Liver (tissue), 8 donors: ENCODE measurements at regions not wholly inside any gene's neighbourhood (a gene's known extent, or its start where the extent isn't known, plus 50 kb on each side); places are given as distances from the start of the nearest gene placed in this dataset.

Experiments
- DNase-seq: peaks from one replicate; pipeline ENCODE4 v3.0.0-alpha.2; 2017; ENCODE audit warnings: low spot score
- H3K27ac ChIP-seq, 2 donors: one replicate each; pipeline ENCODE4 v1.7.0; 2013; ENCODE audit warnings: inconsistent platforms in 2 of 2, low read length in 2 of 2, control low read depth in 1 of 2, low read depth in 1 of 2, mild to moderate bottlenecking in 1 of 2
- H3K27me3 ChIP-seq, 4 donors: one replicate each; pipeline versions ENCODE4 v1.6.1 to v1.7.0; 2013; ENCODE audit warnings: low read length in 3 of 4, inconsistent platforms in 1 of 4, mild to moderate bottlenecking in 1 of 4, moderate library complexity in 1 of 4; ENCODE audit not compliant: control insufficient read depth in 4 of 4, insufficient read depth in 4 of 4
- H3K36me3 ChIP-seq, 4 donors: one replicate each; pipeline versions ENCODE4 v1.6.1 to v1.7.0; 2013; ENCODE audit warnings: low read length in 3 of 4, mild to moderate bottlenecking in 3 of 4, low read depth in 1 of 4, moderate library complexity in 1 of 4; ENCODE audit not compliant: control insufficient read depth in 4 of 4, insufficient read depth in 3 of 4
- H3K4me1 ChIP-seq, 4 donors: one replicate each; pipeline versions ENCODE4 v1.6.1 to v1.7.0; 2013; ENCODE audit warnings: low read length in 3 of 4, mild to moderate bottlenecking in 3 of 4, moderate library complexity in 1 of 4; ENCODE audit not compliant: control insufficient read depth in 4 of 4, insufficient read depth in 4 of 4
- H3K4me3 ChIP-seq, 3 donors: one replicate each; pipeline versions ENCODE4 v1.6.1 to v1.7.0; 2013; ENCODE audit warnings: low read length in 3 of 3, control low read depth in 1 of 3, low read depth in 1 of 3, mild to moderate bottlenecking in 1 of 3
- H3K9ac ChIP-seq, 2 donors: one replicate each; pipeline ENCODE4 v1.7.0; 2013; ENCODE audit warnings: low read length in 2 of 2, mild to moderate bottlenecking in 2 of 2, moderate library complexity in 2 of 2, control low read depth in 1 of 2, low read depth in 1 of 2
- H3K9me3 ChIP-seq, 4 donors: one replicate each; pipeline versions ENCODE4 v1.6.1 to v1.7.0; 2013; ENCODE audit warnings: low read length in 3 of 4; ENCODE audit not compliant: control insufficient read depth in 4 of 4
- EGR1 ChIP-seq, 2 donors: IDR thresholded peaks; 2 replicates each; pipeline ENCODE4 v1.6.1; 2016 to 2018; ENCODE audit warnings: antibody characterized with exemption in 2 of 2, low read depth in 2 of 2
- FOXA1 ChIP-seq: IDR thresholded peaks from 2 replicates; pipeline ENCODE4 v1.6.1; 2016; ENCODE audit warnings: antibody characterized with exemption
- FOXA2 ChIP-seq: IDR thresholded peaks from 2 replicates; pipeline ENCODE4 v1.6.1; 2016; ENCODE audit warnings: antibody characterized with exemption
- GABPA ChIP-seq, 2 donors: IDR thresholded peaks in 1 of 2; conservative IDR thresholded peaks in 1 of 2; 2 replicates each; pipeline ENCODE4 v1.6.1; 2016; ENCODE audit warnings: antibody characterized with exemption in 2 of 2, mild to moderate bottlenecking in 1 of 2, moderate library complexity in 1 of 2
- HNF4A ChIP-seq, 2 donors: conservative IDR thresholded peaks; 2 replicates each; pipeline ENCODE4 v1.6.1; 2016; ENCODE audit warnings: antibody characterized with exemption in 2 of 2, mild to moderate bottlenecking in 2 of 2
- HNF4G ChIP-seq: IDR thresholded peaks from 2 replicates; pipeline ENCODE4 v1.6.1; 2016; ENCODE audit warnings: antibody characterized with exemption
- JUND ChIP-seq, 2 donors: IDR thresholded peaks; 2 replicates each; pipeline ENCODE4 v1.6.1; 2016; ENCODE audit warnings: antibody characterized with exemption in 2 of 2
- NR2F2 ChIP-seq: IDR thresholded peaks from 2 replicates; pipeline ENCODE4 v1.6.1; 2016; ENCODE audit warnings: antibody characterized with exemption
- RAD21 ChIP-seq, 2 donors: IDR thresholded peaks; 2 replicates each; pipeline ENCODE4 v1.6.1; 2016; ENCODE audit warnings: antibody characterized with exemption in 2 of 2, mild to moderate bottlenecking in 2 of 2
- RXRA ChIP-seq, 2 donors: IDR thresholded peaks; 2 replicates each; pipeline ENCODE4 v1.6.1; 2017 to 2018; ENCODE audit warnings: antibody characterized with exemption in 2 of 2, mild to moderate bottlenecking in 1 of 2
- SP1 ChIP-seq: IDR thresholded peaks from 2 replicates; pipeline ENCODE4 v1.6.1; 2018; ENCODE audit warnings: antibody characterized with exemption, mild to moderate bottlenecking
- TAF1 ChIP-seq: conservative IDR thresholded peaks from 2 replicates; pipeline ENCODE4 v1.6.1; 2016; ENCODE audit warnings: antibody characterized with exemption, mild to moderate bottlenecking
- YY1 ChIP-seq: IDR thresholded peaks from 2 replicates; pipeline ENCODE4 v1.6.1; 2016; ENCODE audit warnings: antibody characterized with exemption, mild to moderate bottlenecking
- WGBS: extraction: QIAGEN DNeasy Blood & Tissue Kit; methylation state at CpG from one replicate; pipeline ENCODE4 v1.1.7; 2013; 5-methylcytosine and 5-hydroxymethylcytosine counted together
- TF ChIP-seq, protein P1 (sequence below): IDR thresholded peaks from 2 replicates; pipeline ENCODE4 v1.6.1; 2016; ENCODE audit warnings: antibody characterized with exemption
- TF ChIP-seq, protein P2 (sequence below): fragments of 150-350 bp; IDR thresholded peaks from 2 replicates; pipeline ENCODE4 v1.5.1; 2017; ENCODE audit warnings: improper control_type of control experiment, low read depth, low read length; ENCODE audit not compliant: missing input control
- TF ChIP-seq, protein P3 (sequence below): IDR thresholded peaks from 2 replicates; pipeline ENCODE4 v1.6.1; 2016; ENCODE audit warnings: antibody characterized with exemption
- TF ChIP-seq, protein P4 (sequence below): IDR thresholded peaks from 2 replicates; pipeline ENCODE4 v1.6.1; 2016; ENCODE audit warnings: antibody characterized with exemption
- TF ChIP-seq, protein P5 (sequence below): IDR thresholded peaks from 2 replicates; pipeline ENCODE4 v1.6.1; 2016; ENCODE audit warnings: antibody characterized with exemption, mild to moderate bottlenecking
- donor health status: healthy.
- donor health status: healthy.
- donor health status: healthy.
- donor health status: healthy.
- donor health status: healthy.

DNA sequence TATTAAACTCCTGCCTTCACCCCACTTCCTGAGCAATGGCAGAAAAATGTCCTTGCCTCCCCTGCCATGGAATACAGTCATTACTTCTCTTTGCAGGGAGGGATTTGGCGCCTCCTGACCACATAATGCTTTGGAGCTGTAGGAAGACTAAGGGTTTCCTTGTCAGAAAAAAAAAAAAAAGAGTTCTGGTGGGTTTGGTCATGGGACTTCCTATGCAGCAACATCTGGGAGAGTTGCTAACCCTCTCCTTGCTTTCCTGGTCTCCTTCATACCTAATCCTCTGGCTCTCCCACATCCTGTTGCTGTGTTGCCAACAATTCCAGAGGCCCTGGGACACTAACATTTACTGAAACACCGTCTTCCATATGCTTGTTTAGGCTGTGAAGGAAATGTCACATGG, 75.1 kb upstream of the MBNL3 start:
- H3K36me3 ChIP-seq = no peaks in the 10 kb centered on the region
- H3K27ac ChIP-seq = no peak overlapping the region
- no peak for DNase-seq
- H3K27me3 ChIP-seq = peaks cover 0 to 3% (median 0%) of the 10 kb centered on the region in 4 donors
- no peak overlapping the region for H3K4me3 ChIP-seq
- no peaks in the 10 kb centered on the region for H3K4me1 ChIP-seq
- no peaks in the 10 kb centered on the region for H3K9me3 ChIP-seq
- 84% methylated on average over 2 of the region's 2 CpGs for WGBS
- no peak overlapping the region for H3K9ac ChIP-seq
- TF ChIP-seq EGR1 (IDR thresholded peaks at IDR 0.05; ENCODE audit: low read depth in 2 of 2) (no peak), FOXA1 (no peak), GABPA (IDR thresholded peaks at IDR 0.05 in 1 of 2, conservative IDR thresholded peaks at IDR 0.05 in 1 of 2) (no peak), FOXA2 (no peak), NR2F2 (no peak)
- TF ChIP-seq, protein P1, sequence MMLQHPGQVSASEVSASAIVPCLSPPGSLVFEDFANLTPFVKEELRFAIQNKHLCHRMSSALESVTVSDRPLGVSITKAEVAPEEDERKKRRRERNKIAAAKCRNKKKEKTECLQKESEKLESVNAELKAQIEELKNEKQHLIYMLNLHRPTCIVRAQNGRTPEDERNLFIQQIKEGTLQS = no peak

DNA sequence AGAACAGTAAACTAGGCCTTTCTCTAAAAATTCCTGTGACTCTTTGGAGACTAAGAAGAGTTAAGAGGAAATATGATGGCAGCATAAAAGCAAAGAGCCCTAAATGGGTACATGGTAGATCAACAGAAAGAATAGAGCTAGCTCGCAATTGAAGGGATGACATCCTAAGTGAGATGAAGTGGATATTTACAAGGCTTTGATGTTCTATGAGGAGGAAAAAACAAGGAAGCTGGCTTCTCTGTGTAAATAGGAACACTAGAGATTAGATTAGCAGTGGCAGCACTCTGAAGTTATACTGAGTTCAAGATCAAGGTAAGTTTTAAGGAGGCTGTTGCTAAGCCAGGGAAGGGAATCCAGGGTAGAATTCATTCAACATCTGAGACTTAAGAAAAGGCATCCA, 73.1 kb upstream of the MBNL3 start:
- no peaks in the 10 kb centered on the region for H3K27me3 ChIP-seq
- no peak overlapping the region for H3K27ac ChIP-seq
- H3K4me3 ChIP-seq = no peak overlapping the region
- H3K9me3 ChIP-seq = no peaks in the 10 kb centered on the region
- no peak for DNase-seq
- 93% methylated on average over 1 of the region's 1 CpG for WGBS
- H3K4me1 ChIP-seq = no peaks in the 10 kb centered on the region
- TF ChIP-seq HNF4A (conservative IDR thresholded peaks at IDR 0.05) = no peak
- TF ChIP-seq JUND (IDR thresholded peaks at IDR 0.05) = no peak
- no peak for TF ChIP-seq SP1
- TF ChIP-seq, protein P2, sequence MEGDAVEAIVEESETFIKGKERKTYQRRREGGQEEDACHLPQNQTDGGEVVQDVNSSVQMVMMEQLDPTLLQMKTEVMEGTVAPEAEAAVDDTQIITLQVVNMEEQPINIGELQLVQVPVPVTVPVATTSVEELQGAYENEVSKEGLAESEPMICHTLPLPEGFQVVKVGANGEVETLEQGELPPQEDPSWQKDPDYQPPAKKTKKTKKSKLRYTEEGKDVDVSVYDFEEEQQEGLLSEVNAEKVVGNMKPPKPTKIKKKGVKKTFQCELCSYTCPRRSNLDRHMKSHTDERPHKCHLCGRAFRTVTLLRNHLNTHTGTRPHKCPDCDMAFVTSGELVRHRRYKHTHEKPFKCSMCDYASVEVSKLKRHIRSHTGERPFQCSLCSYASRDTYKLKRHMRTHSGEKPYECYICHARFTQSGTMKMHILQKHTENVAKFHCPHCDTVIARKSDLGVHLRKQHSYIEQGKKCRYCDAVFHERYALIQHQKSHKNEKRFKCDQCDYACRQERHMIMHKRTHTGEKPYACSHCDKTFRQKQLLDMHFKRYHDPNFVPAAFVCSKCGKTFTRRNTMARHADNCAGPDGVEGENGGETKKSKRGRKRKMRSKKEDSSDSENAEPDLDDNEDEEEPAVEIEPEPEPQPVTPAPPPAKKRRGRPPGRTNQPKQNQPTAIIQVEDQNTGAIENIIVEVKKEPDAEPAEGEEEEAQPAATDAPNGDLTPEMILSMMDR = no peak
- TF ChIP-seq, protein P3, sequence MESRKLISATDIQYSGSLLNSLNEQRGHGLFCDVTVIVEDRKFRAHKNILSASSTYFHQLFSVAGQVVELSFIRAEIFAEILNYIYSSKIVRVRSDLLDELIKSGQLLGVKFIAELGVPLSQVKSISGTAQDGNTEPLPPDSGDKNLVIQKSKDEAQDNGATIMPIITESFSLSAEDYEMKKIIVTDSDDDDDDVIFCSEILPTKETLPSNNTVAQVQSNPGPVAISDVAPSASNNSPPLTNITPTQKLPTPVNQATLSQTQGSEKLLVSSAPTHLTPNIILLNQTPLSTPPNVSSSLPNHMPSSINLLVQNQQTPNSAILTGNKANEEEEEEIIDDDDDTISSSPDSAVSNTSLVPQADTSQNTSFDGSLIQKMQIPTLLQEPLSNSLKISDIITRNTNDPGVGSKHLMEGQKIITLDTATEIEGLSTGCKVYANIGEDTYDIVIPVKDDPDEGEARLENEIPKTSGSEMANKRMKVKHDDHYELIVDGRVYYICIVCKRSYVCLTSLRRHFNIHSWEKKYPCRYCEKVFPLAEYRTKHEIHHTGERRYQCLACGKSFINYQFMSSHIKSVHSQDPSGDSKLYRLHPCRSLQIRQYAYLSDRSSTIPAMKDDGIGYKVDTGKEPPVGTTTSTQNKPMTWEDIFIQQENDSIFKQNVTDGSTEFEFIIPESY = no peak
- TF ChIP-seq NR2F2 = no peak
- no peak for TF ChIP-seq GABPA (IDR thresholded peaks at IDR 0.05 in 1 of 2, conservative IDR thresholded peaks at IDR 0.05 in 1 of 2)
- H3K9ac ChIP-seq = no peak overlapping the region
- no peaks in the 10 kb centered on the region for H3K36me3 ChIP-seq

DNA sequence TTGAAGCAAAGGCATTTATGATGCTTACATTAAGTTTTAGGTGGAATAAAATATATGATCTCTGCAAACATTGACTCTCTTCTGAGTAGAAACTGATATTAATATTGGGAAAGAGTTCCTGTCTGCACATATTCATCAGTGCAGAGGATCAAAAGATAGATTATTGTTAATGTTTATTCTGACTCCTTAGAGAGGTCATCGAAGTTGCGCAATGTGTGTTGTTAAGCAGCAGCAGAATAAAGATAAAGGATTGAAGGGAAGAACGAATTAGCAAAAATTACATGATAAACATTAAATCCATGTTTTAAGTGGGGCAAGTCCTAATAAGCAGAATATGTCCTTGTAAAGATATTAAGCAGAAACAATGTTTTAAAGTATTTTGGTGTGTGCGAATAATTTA, 72.6 kb upstream of the MBNL3 start:
- 54% methylated on average over 4 of the region's 4 CpGs for WGBS
- DNase-seq = no peak
- no peaks in the 10 kb centered on the region for H3K27me3 ChIP-seq
- H3K4me1 ChIP-seq = no peaks in the 10 kb centered on the region
- H3K4me3 ChIP-seq = no peak overlapping the region
- no peaks in the 10 kb centered on the region for H3K9me3 ChIP-seq
- no peaks in the 10 kb centered on the region for H3K36me3 ChIP-seq
- no peak overlapping the region for H3K9ac ChIP-seq
- H3K27ac ChIP-seq = no peak overlapping the region
- TF ChIP-seq JUND (IDR thresholded peaks at IDR 0.05) (no peak), NR2F2 (no peak), EGR1 (IDR thresholded peaks at IDR 0.05; ENCODE audit: low read depth in 2 of 2) (no peak), SP1 (no peak), YY1 (no peak), HNF4G (no peak), RXRA (IDR thresholded peaks at IDR 0.05) (no peak), TAF1 (no peak), FOXA1 (no peak), RAD21 (IDR thresholded peaks at IDR 0.05) (no peak), HNF4A (conservative IDR thresholded peaks at IDR 0.05) (no peak), GABPA (IDR thresholded peaks at IDR 0.05 in 1 of 2, conservative IDR thresholded peaks at IDR 0.05 in 1 of 2) (no peak)
- TF ChIP-seq, protein P2 = no peak
- TF ChIP-seq, protein P4, sequence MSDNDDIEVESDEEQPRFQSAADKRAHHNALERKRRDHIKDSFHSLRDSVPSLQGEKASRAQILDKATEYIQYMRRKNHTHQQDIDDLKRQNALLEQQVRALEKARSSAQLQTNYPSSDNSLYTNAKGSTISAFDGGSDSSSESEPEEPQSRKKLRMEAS = no peak
- TF ChIP-seq, protein P1 = no peak
- TF ChIP-seq, protein P5, sequence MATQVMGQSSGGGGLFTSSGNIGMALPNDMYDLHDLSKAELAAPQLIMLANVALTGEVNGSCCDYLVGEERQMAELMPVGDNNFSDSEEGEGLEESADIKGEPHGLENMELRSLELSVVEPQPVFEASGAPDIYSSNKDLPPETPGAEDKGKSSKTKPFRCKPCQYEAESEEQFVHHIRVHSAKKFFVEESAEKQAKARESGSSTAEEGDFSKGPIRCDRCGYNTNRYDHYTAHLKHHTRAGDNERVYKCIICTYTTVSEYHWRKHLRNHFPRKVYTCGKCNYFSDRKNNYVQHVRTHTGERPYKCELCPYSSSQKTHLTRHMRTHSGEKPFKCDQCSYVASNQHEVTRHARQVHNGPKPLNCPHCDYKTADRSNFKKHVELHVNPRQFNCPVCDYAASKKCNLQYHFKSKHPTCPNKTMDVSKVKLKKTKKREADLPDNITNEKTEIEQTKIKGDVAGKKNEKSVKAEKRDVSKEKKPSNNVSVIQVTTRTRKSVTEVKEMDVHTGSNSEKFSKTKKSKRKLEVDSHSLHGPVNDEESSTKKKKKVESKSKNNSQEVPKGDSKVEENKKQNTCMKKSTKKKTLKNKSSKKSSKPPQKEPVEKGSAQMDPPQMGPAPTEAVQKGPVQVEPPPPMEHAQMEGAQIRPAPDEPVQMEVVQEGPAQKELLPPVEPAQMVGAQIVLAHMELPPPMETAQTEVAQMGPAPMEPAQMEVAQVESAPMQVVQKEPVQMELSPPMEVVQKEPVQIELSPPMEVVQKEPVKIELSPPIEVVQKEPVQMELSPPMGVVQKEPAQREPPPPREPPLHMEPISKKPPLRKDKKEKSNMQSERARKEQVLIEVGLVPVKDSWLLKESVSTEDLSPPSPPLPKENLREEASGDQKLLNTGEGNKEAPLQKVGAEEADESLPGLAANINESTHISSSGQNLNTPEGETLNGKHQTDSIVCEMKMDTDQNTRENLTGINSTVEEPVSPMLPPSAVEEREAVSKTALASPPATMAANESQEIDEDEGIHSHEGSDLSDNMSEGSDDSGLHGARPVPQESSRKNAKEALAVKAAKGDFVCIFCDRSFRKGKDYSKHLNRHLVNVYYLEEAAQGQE = no peak
